NT2/D1 (cell line): ENCODE measurements at regions not wholly inside any gene's neighbourhood (a gene's known extent, or its start where the extent isn't known, plus 50 kb on each side); places are given as distances from the start of the nearest gene placed in this dataset.

Experiments used
- DNase-seq: peaks from one replicate; pipeline ENCODE4 v3.0.0-alpha.2; 2011; ENCODE audit warnings: low read depth, low spot score
- H3K27me3 ChIP-seq: 2 replicates; pipeline ENCODE4 v1.6.0; 2011; ENCODE audit warnings: mild to moderate bottlenecking; ENCODE audit not compliant: insufficient read length, insufficient read depth
- H3K36me3 ChIP-seq: 2 replicates; pipeline ENCODE4 v1.6.1; 2011; ENCODE audit warnings: mild to moderate bottlenecking, low read length, mixed read lengths; ENCODE audit not compliant: insufficient read depth, insufficient read length
- H3K4me1 ChIP-seq: 2 replicates; pipeline ENCODE4 v1.5.1; 2011; ENCODE audit not compliant: insufficient read depth, insufficient read length
- H3K4me3 ChIP-seq: 2 replicates; pipeline ENCODE4 v1.5.1; 2011; ENCODE audit warnings: low read depth; ENCODE audit not compliant: insufficient read length
- H3K9ac ChIP-seq: 2 replicates; pipeline ENCODE4 v1.6.0; 2011; ENCODE audit warnings: low read depth; ENCODE audit not compliant: insufficient read length
- H3K9me3 ChIP-seq: 2 replicates; pipeline ENCODE4 v1.5.1; 2011; ENCODE audit warnings: mild to moderate bottlenecking, low read length; ENCODE audit not compliant: insufficient read depth
- SUZ12 ChIP-seq: IDR thresholded peaks from 2 replicates; pipeline ENCODE4 v1.6.1; 2011; ENCODE audit not compliant: insufficient read length, insufficient read depth; ENCODE audit errors: extremely low read depth
- YY1 ChIP-seq: IDR thresholded peaks from 2 replicates; pipeline ENCODE4 v1.6.1; 2011; ENCODE audit not compliant: insufficient read length, insufficient read depth
- ZNF274 ChIP-seq: IDR thresholded peaks from 2 replicates; pipeline ENCODE4 v1.6.1; 2011; ENCODE audit warnings: mild to moderate bottlenecking, low read depth, low read length

- no peak for DNase-seq
- H3K4me3 ChIP-seq: no peak overlapping the region
- no peak for TF ChIP-seq YY1
- no peak for TF ChIP-seq SUZ12
- no peak for TF ChIP-seq ZNF274
- H3K27me3 ChIP-seq: no peaks in the 10 kb centered on the region
- H3K9ac ChIP-seq: no peak overlapping the region
- no peaks in the 10 kb centered on the region for H3K36me3 ChIP-seq
- no peaks in the 10 kb centered on the region for H3K9me3 ChIP-seq
- H3K4me1 ChIP-seq: no peaks in the 10 kb centered on the region
Measured at GRCh38 chr5:147177125-147177840, 57.5 kb upstream of the STK32A start.

- Histone ChIP-seq H3K4me1 (no peaks in the 10 kb centered on the region), H3K9ac (no peak overlapping the region), H3K27me3 (no peaks in the 10 kb centered on the region), H3K9me3 (no peaks in the 10 kb centered on the region), H3K4me3 (no peak overlapping the region), H3K36me3 (no peaks in the 10 kb centered on the region)
- no peak for DNase-seq
- TF ChIP-seq SUZ12 (no peak), ZNF274 (no peak), YY1 (no peak)
Measured at GRCh38 chr5:147179562-147180147, 55.2 kb upstream of the STK32A start.

GRCh38 chr5:147180751-147181150 is 54.1 kb upstream of the STK32A start:
- H3K9me3 ChIP-seq: no peaks in the 10 kb centered on the region
- H3K27me3 ChIP-seq: no peaks in the 10 kb centered on the region
- no peak for DNase-seq
- no peak overlapping the region for H3K9ac ChIP-seq
- TF ChIP-seq ZNF274 (no peak), YY1 (no peak), SUZ12 (no peak)
- H3K4me1 ChIP-seq: no peaks in the 10 kb centered on the region
- no peaks in the 10 kb centered on the region for H3K36me3 ChIP-seq
- H3K4me3 ChIP-seq: no peak overlapping the region
